ENCODE measurements at regions not wholly inside any gene's neighbourhood (a gene's known extent, or its start where the extent isn't known, plus 50 kb on each side); places are given as distances from the start of the nearest gene placed in this dataset.

- no peaks in the 10 kb centered on the region for H4K20me1 ChIP-seq (ENCODE audit: insufficient read depth, low read length)
- peaks cover 31 to 34% of the 10 kb centered on the region in 2 donors for H3K27me3 ChIP-seq (ENCODE audit: control insufficient read depth in 2 of 2, insufficient read depth in 2 of 2, low read length in 2 of 2)
- no peak overlapping the region for H3K4me2 ChIP-seq (replicated peaks; ENCODE audit: extremely low read depth, low read length, poor library complexity, severe bottlenecking)
- H2AFZ ChIP-seq (ENCODE audit: insufficient read depth, low read depth, low read length, poor library complexity, severe bottlenecking), result no peak overlapping the region
- peaks cover 8 to 10% of the 10 kb centered on the region in 2 donors for H3K4me1 ChIP-seq (ENCODE audit: control insufficient read depth in 1 of 2, insufficient read depth in 2 of 2, low read length in 2 of 2)
- Mint-ChIP-seq H3K4me3 (peak overlapping the region in 1 of 2 donors; percentile 30), H3K36me3 (peaks cover 0 to 7% of the 10 kb centered on the region in 2 donors), H3K27me3 (ENCODE audit: low read depth in 3 of 3) (peaks cover 18 to 28% (median 27%) of the 10 kb centered on the region in 3 donors), H3K27ac (no peak overlapping the region), H3K4me1 (peaks cover 20% of the 10 kb centered on the region), H3K9me3 (peaks cover 0 to 11% (median 8%) of the 10 kb centered on the region in 7 donors)
- intact Hi-C loops (cut with micrococcal nuclease), result loop anchor here in 1 of 2 donors (10.0 kb wide), 1 partner anchor 46 kb away; no protein-coding TSS in a partner anchor
- no peak for DNase-seq
- TF ChIP-seq, protein P1, sequence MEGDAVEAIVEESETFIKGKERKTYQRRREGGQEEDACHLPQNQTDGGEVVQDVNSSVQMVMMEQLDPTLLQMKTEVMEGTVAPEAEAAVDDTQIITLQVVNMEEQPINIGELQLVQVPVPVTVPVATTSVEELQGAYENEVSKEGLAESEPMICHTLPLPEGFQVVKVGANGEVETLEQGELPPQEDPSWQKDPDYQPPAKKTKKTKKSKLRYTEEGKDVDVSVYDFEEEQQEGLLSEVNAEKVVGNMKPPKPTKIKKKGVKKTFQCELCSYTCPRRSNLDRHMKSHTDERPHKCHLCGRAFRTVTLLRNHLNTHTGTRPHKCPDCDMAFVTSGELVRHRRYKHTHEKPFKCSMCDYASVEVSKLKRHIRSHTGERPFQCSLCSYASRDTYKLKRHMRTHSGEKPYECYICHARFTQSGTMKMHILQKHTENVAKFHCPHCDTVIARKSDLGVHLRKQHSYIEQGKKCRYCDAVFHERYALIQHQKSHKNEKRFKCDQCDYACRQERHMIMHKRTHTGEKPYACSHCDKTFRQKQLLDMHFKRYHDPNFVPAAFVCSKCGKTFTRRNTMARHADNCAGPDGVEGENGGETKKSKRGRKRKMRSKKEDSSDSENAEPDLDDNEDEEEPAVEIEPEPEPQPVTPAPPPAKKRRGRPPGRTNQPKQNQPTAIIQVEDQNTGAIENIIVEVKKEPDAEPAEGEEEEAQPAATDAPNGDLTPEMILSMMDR (IDR thresholded peaks at IDR 0.05), result no peak
- 50% methylated on average over 1 of the region's 4 CpGs for WGBS (ENCODE audit: insufficient coverage)
- no peaks in the 10 kb centered on the region for H3K79me2 ChIP-seq (ENCODE audit: insufficient read depth, low read length)
- H3K36me3 ChIP-seq (replicated peaks in 1 of 2; ENCODE audit: control insufficient read depth in 1 of 2, insufficient read depth in 2 of 2, low read length in 2 of 2), result no peaks in the 10 kb centered on the region
- no peak overlapping the region for H3K4me3 ChIP-seq (replicated peaks in 1 of 3; ENCODE audit: low read depth in 2 of 3, low read length in 3 of 3)
- H3K9me3 ChIP-seq (replicated peaks in 1 of 2; ENCODE audit: control insufficient read depth in 1 of 2, insufficient read depth in 1 of 2, low read length in 2 of 2), result no peaks in the 10 kb centered on the region
- no peak overlapping the region for H3K9ac ChIP-seq (ENCODE audit: insufficient read depth, low read length, poor library complexity, severe bottlenecking)
- H3K27ac ChIP-seq (ENCODE audit: low read depth in 1 of 2, low read length in 2 of 2), result no peak overlapping the region
These were observed 100.1 kb downstream of the MAFB start for GRCh38 chr20:40588891-40589290.

GRCh38 chr20:40587038-40587437, 102.0 kb downstream of the MAFB start:
- intact Hi-C loops (cut with micrococcal nuclease), result loop anchor here in 1 of 2 donors (10.0 kb wide), 1 partner anchor 48 kb away; no protein-coding TSS in a partner anchor
- no peak overlapping the region for H3K27ac ChIP-seq (ENCODE audit: low read depth in 1 of 2, low read length in 2 of 2)
- H3K4me3 ChIP-seq (replicated peaks in 1 of 3; ENCODE audit: low read depth in 2 of 3, low read length in 3 of 3), result no peak overlapping the region
- no peaks in the 10 kb centered on the region for H3K36me3 ChIP-seq (replicated peaks in 1 of 2; ENCODE audit: control insufficient read depth in 1 of 2, insufficient read depth in 2 of 2, low read length in 2 of 2)
- H3K4me1 ChIP-seq (ENCODE audit: control insufficient read depth in 1 of 2, insufficient read depth in 2 of 2, low read length in 2 of 2), result peaks cover 27 to 29% of the 10 kb centered on the region in 2 donors
- 83% methylated on average over 7 of the region's 7 CpGs for WGBS (ENCODE audit: insufficient coverage)
- Mint-ChIP-seq H3K9me3 (peaks cover 0 to 11% (median 4%) of the 10 kb centered on the region in 7 donors), H3K27ac (peak overlapping the region in 1 of 7 donors; percentile 38), H3K27me3 (ENCODE audit: low read depth in 3 of 3) (peaks cover 15 to 24% (median 18%) of the 10 kb centered on the region in 3 donors), H3K4me3 (no peak overlapping the region), H3K36me3 (peaks cover 0 to 4% of the 10 kb centered on the region in 2 donors), H3K4me1 (peaks cover 31% of the 10 kb centered on the region)
- H3K4me2 ChIP-seq (replicated peaks; ENCODE audit: extremely low read depth, low read length, poor library complexity, severe bottlenecking), result no peak overlapping the region
- peaks cover 23 to 26% of the 10 kb centered on the region in 2 donors for H3K27me3 ChIP-seq (ENCODE audit: control insufficient read depth in 2 of 2, insufficient read depth in 2 of 2, low read length in 2 of 2)
- H4K20me1 ChIP-seq (ENCODE audit: insufficient read depth, low read length), result no peaks in the 10 kb centered on the region
- H3K9ac ChIP-seq (ENCODE audit: insufficient read depth, low read length, poor library complexity, severe bottlenecking), result no peak overlapping the region
- DNase-seq, result no peak
- no peaks in the 10 kb centered on the region for H3K79me2 ChIP-seq (ENCODE audit: insufficient read depth, low read length)
- no peaks in the 10 kb centered on the region for H3K9me3 ChIP-seq (replicated peaks in 1 of 2; ENCODE audit: control insufficient read depth in 1 of 2, insufficient read depth in 1 of 2, low read length in 2 of 2)
- TF ChIP-seq, protein P1 (IDR thresholded peaks at IDR 0.05), result no peak
- H2AFZ ChIP-seq (ENCODE audit: insufficient read depth, low read depth, low read length, poor library complexity, severe bottlenecking), result no peak overlapping the region
